WERI-Rb-1 (cell line): ENCODE measurements at regions not wholly inside any gene's neighbourhood (a gene's known extent, or its start where the extent isn't known, plus 50 kb on each side); places are given as distances from the start of the nearest gene placed in this dataset.

Experiments used
- DNase-seq: peaks from one replicate; pipeline ENCODE4 v3.0.0-alpha.2; 2020
- H3K27ac ChIP-seq: fragments of 250-450 bp; sonication (Bioruptor Pico); 2 replicates; pipeline ENCODE4 v1.5.1; 2020; ENCODE audit warnings: mild to moderate bottlenecking, moderate library complexity
- H3K27me3 ChIP-seq: fragments of 250-450 bp; sonication (Bioruptor Pico); 2 replicates; pipeline ENCODE4 v1.5.1; 2021; ENCODE audit warnings: mild to moderate bottlenecking, low read depth, moderate library complexity; ENCODE audit not compliant: insufficient read depth, severe bottlenecking
- H3K36me3 ChIP-seq: fragments of 250-450 bp; sonication (Bioruptor Pico); 2 replicates; pipeline ENCODE4 v1.5.1; 2020; ENCODE audit warnings: mild to moderate bottlenecking, moderate library complexity
- H3K4me3 ChIP-seq: 2 replicates; pipeline ENCODE4 v1.5.1; 2011; ENCODE audit warnings: low read depth, mild to moderate bottlenecking, control low read depth, low read length
- H3K9me3 ChIP-seq: fragments of 250-450 bp; sonication (Bioruptor Pico); 2 replicates; pipeline ENCODE4 v1.5.1; 2021; ENCODE audit warnings: mild to moderate bottlenecking, moderate library complexity; ENCODE audit not compliant: severe bottlenecking
- TF ChIP-seq, protein P1 (sequence below): IDR thresholded peaks from 2 replicates; pipeline ENCODE4 v1.5.1; 2011; ENCODE audit warnings: low read depth, mild to moderate bottlenecking, control low read depth, inconsistent platforms, low read length

GRCh38 chrX:109928596-109929335 is 74.1 kb upstream of the TMEM164 start:
- no peak overlapping the region for H3K27ac ChIP-seq
- no peaks in the 10 kb centered on the region for H3K27me3 ChIP-seq
- peak; percentile 36 for DNase-seq
- no peak overlapping the region for H3K4me3 ChIP-seq
- H3K36me3 ChIP-seq, result no peaks in the 10 kb centered on the region
- H3K9me3 ChIP-seq, result no peaks in the 10 kb centered on the region
- TF ChIP-seq, protein P1, sequence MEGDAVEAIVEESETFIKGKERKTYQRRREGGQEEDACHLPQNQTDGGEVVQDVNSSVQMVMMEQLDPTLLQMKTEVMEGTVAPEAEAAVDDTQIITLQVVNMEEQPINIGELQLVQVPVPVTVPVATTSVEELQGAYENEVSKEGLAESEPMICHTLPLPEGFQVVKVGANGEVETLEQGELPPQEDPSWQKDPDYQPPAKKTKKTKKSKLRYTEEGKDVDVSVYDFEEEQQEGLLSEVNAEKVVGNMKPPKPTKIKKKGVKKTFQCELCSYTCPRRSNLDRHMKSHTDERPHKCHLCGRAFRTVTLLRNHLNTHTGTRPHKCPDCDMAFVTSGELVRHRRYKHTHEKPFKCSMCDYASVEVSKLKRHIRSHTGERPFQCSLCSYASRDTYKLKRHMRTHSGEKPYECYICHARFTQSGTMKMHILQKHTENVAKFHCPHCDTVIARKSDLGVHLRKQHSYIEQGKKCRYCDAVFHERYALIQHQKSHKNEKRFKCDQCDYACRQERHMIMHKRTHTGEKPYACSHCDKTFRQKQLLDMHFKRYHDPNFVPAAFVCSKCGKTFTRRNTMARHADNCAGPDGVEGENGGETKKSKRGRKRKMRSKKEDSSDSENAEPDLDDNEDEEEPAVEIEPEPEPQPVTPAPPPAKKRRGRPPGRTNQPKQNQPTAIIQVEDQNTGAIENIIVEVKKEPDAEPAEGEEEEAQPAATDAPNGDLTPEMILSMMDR, result no peak

DNA sequence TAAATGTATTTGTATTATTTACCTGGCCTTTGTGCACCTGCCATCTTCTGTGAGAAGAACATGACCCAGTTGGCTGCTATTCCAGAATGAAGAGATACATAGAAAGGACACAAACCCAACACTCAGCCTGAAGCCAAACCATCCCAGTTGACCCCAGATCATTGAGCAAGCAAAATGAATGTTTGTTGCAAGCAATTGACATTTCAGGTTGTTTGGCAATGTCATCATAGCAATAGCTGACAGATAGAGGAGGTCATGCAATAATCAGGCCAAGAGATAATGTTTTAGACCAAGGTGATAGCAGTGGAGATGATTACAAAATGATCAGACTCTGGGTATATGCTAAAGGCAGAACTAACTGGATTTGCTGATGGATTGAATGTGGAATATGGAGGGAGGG is 71.2 kb upstream of the TMEM164 start:
- H3K9me3 ChIP-seq, result no peaks in the 10 kb centered on the region
- DNase-seq, result no peak
- H3K27me3 ChIP-seq, result no peaks in the 10 kb centered on the region
- H3K27ac ChIP-seq, result no peak overlapping the region
- H3K4me3 ChIP-seq, result no peak overlapping the region
- TF ChIP-seq, protein P1, result no peak
- no peaks in the 10 kb centered on the region for H3K36me3 ChIP-seq

GRCh38 chrX:109934434-109934833 is 68.5 kb upstream of the TMEM164 start:
- Histone ChIP-seq H3K27ac (no peak overlapping the region), H3K27me3 (no peaks in the 10 kb centered on the region), H3K36me3 (no peaks in the 10 kb centered on the region), H3K4me3 (no peak overlapping the region), H3K9me3 (no peaks in the 10 kb centered on the region)
- no peak for DNase-seq
- TF ChIP-seq, protein P1, result no peak

- no peaks in the 10 kb centered on the region for H3K27me3 ChIP-seq
- H3K36me3 ChIP-seq, result no peaks in the 10 kb centered on the region
- DNase-seq, result no peak
- no peak overlapping the region for H3K27ac ChIP-seq
- TF ChIP-seq, protein P1, result no peak
- H3K9me3 ChIP-seq, result no peaks in the 10 kb centered on the region
- no peak overlapping the region for H3K4me3 ChIP-seq
Observed at GRCh38 chrX:109934935-109935334, 68.0 kb upstream of the TMEM164 start.

DNA sequence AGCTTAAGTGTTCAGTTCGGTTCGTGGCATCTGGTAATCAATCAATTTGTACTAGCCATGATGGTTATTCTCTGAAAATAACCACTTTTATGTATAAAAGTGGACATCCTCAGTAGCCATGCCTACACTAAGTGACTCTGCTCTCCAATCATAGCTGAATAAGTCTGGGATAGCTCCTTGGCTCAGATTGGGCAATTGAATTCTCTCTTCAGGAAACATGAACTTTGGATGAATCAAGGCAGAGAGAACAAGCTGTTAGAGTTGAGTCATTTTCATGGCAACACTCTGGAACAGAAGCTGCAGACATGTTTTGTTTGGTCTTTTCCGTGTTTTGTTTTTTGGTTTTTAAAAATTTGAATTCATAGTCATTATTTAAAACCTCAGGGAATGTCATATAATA is 66.8 kb upstream of the TMEM164 start:
- no peak for DNase-seq
- Histone ChIP-seq H3K36me3 (no peaks in the 10 kb centered on the region), H3K4me3 (no peak overlapping the region), H3K27ac (no peak overlapping the region), H3K27me3 (no peaks in the 10 kb centered on the region), H3K9me3 (no peaks in the 10 kb centered on the region)
- TF ChIP-seq, protein P1, result no peak

GRCh38 chrX:109936598-109936997 is 66.3 kb upstream of the TMEM164 start:
- Histone ChIP-seq H3K4me3 (no peak overlapping the region), H3K27me3 (no peaks in the 10 kb centered on the region), H3K27ac (no peak overlapping the region), H3K9me3 (no peaks in the 10 kb centered on the region), H3K36me3 (no peaks in the 10 kb centered on the region)
- TF ChIP-seq, protein P1, result no peak
- no peak for DNase-seq
